H1 (cell line): ENCODE measurements at regions not wholly inside any gene's neighbourhood (a gene's known extent, or its start where the extent isn't known, plus 50 kb on each side); places are given as distances from the start of the nearest gene placed in this dataset.

Experiments used
- CEBPB ChIP-seq: IDR thresholded peaks from 2 replicates; pipeline ENCODE4 v1.6.1; 2012; ENCODE audit warnings: low read depth, low read length
- EGR1 ChIP-seq: IDR thresholded peaks from 2 replicates; pipeline ENCODE4 v1.6.1; 2011; ENCODE audit warnings: low read depth, low read length, borderline replicate concordance
- GTF2F1 ChIP-seq: IDR thresholded peaks from 2 replicates; pipeline ENCODE4 v1.6.1; 2012; ENCODE audit warnings: low read depth, low read length, improper control_type of control experiment, borderline replicate concordance
- KDM4A ChIP-seq: IDR thresholded peaks from one replicate; pipeline ENCODE4 v1.7.1; 2012; ENCODE audit warnings: low read depth, mild to moderate bottlenecking, moderate library complexity, low read length, inconsistent platforms; ENCODE audit not compliant: severe bottlenecking
- SIN3A ChIP-seq, 2 experiments: IDR thresholded peaks in 1 of 2; conservative IDR thresholded peaks in 1 of 2; 2 replicates each; pipeline ENCODE4 v1.6.1; 2011 to 2012; ENCODE audit warnings: low read length in 2 of 2, improper control_type of control experiment in 1 of 2, low read depth in 1 of 2, mild to moderate bottlenecking in 1 of 2
- SP4 ChIP-seq: IDR thresholded peaks from 2 replicates; pipeline ENCODE4 v1.6.1; 2012; ENCODE audit warnings: low read length, inconsistent platforms

GRCh38 chr19:28465371-28466086 lies 747.4 kb downstream of the UQCRFS1 start (continued):
- TF ChIP-seq GTF2F1 (no peak), SP4 (no peak), SIN3A (conservative IDR thresholded peaks at IDR 0.05 in 1 of 2, IDR thresholded peaks at IDR 0.05 in 1 of 2; ENCODE audit: low read depth in 1 of 2, low read length in 2 of 2) (no peak), CEBPB (no peak), KDM4A (no peak), EGR1 (no peak)
